Thoracic aorta (tissue), 2 donors: ENCODE measurements at regions not wholly inside any gene's neighbourhood (a gene's known extent, or its start where the extent isn't known, plus 50 kb on each side); places are given as distances from the start of the nearest gene placed in this dataset.

Experiments used
- ATAC-seq: fragments of 150-250 bp; one replicate; pipeline ENCODE4 v1.8.0; 2017; ENCODE audit warnings: low read depth; ENCODE audit not compliant: insufficient number of reproducible peaks, low FRiP score
- DNase-seq: peaks from one replicate; pipeline ENCODE4 v3.0.0-alpha.2; 2020; ENCODE audit warnings: low spot score
- H3K27ac ChIP-seq, 2 donors: fragments of 200-600 bp; sonication (generic); 1 replicate in 1 of 2; 2 replicates in 1 of 2; pipeline ENCODE4 v1.5.1; 2016; ENCODE audit warnings: mild to moderate bottlenecking in 2 of 2, moderate library complexity in 2 of 2
- H3K27me3 ChIP-seq: fragments of 200-600 bp; sonication (generic); replicated peaks from 2 replicates; pipeline ENCODE4 v1.6.0; 2016; ENCODE audit warnings: mild to moderate bottlenecking; ENCODE audit not compliant: insufficient read depth
- H3K36me3 ChIP-seq: fragments of 200-600 bp; sonication (generic); one replicate; pipeline ENCODE4 v1.5.1; 2016
- H3K4me1 ChIP-seq, 2 donors: fragments of 200-600 bp; sonication (generic); 1 replicate in 1 of 2; 2 replicates in 1 of 2; pipeline versions ENCODE4 v1.5.1 to v1.6.0; 2016; ENCODE audit warnings: low read depth in 2 of 2, mild to moderate bottlenecking in 1 of 2; ENCODE audit not compliant: control insufficient read depth in 1 of 2
- H3K4me3 ChIP-seq: fragments of 200-600 bp; sonication (generic); 2 replicates; pipeline ENCODE4 v1.5.1; 2016; ENCODE audit warnings: mild to moderate bottlenecking
- H3K9me3 ChIP-seq: fragments of 200-600 bp; sonication (generic); 2 replicates; pipeline ENCODE4 v1.5.1; 2016
- CTCF ChIP-seq: fragments of 200-600 bp; sonication (generic); IDR thresholded peaks from one replicate; pipeline ENCODE4 v1.5.1; 2019; ENCODE audit warnings: antibody characterized with exemption

- TF ChIP-seq CTCF = no peak
- H3K4me3 ChIP-seq = no peak overlapping the region
- H3K27me3 ChIP-seq = no peaks in the 10 kb centered on the region
- no peak for ATAC-seq
- no peak for DNase-seq
- no peaks in the 10 kb centered on the region for H3K36me3 ChIP-seq
- H3K9me3 ChIP-seq = peaks cover 3% of the 10 kb centered on the region
- H3K4me1 ChIP-seq = no peaks in the 10 kb centered on the region
- no peak overlapping the region for H3K27ac ChIP-seq
These were observed 96.2 kb upstream of the TSHZ3 start for GRCh38 chr19:31445406-31445805.

- TF ChIP-seq CTCF = no peak
These were observed 99.0 kb upstream of the TSHZ3 start for GRCh38 chr19:31448221-31448657.

GRCh38 chr19:31449379-31449778 is 100.1 kb upstream of the TSHZ3 start:
- ATAC-seq = no peak
- no peaks in the 10 kb centered on the region for H3K27me3 ChIP-seq
- no peak for DNase-seq
- no peak overlapping the region for H3K27ac ChIP-seq
- H3K9me3 ChIP-seq = peaks cover 3% of the 10 kb centered on the region
- no peaks in the 10 kb centered on the region for H3K4me1 ChIP-seq
- TF ChIP-seq CTCF = no peak
- H3K36me3 ChIP-seq = no peaks in the 10 kb centered on the region
- no peak overlapping the region for H3K4me3 ChIP-seq

More at GRCh38 chr19:31448221-31448657, 99.0 kb upstream of the TSHZ3 start:
- H3K27ac ChIP-seq = no peak overlapping the region
- H3K27me3 ChIP-seq = no peaks in the 10 kb centered on the region
- peaks cover 3% of the 10 kb centered on the region for H3K9me3 ChIP-seq
- H3K4me3 ChIP-seq = no peak overlapping the region
- DNase-seq = no peak
- no peaks in the 10 kb centered on the region for H3K4me1 ChIP-seq
- ATAC-seq = no peak
- no peaks in the 10 kb centered on the region for H3K36me3 ChIP-seq

GRCh38 chr19:31450696-31451095 is 101.5 kb upstream of the TSHZ3 start:
- H3K4me1 ChIP-seq = no peaks in the 10 kb centered on the region
- H3K9me3 ChIP-seq = no peaks in the 10 kb centered on the region
- TF ChIP-seq CTCF = no peak
- H3K27me3 ChIP-seq = no peaks in the 10 kb centered on the region
- no peak for ATAC-seq
- DNase-seq = no peak
- H3K4me3 ChIP-seq = no peak overlapping the region
- no peak overlapping the region for H3K27ac ChIP-seq
- H3K36me3 ChIP-seq = no peaks in the 10 kb centered on the region

GRCh38 chr19:31451686-31452330 is 102.6 kb upstream of the TSHZ3 start:
- H3K27ac ChIP-seq = no peak overlapping the region
- H3K36me3 ChIP-seq = no peaks in the 10 kb centered on the region
- no peak overlapping the region for H3K4me3 ChIP-seq
- no peaks in the 10 kb centered on the region for H3K4me1 ChIP-seq
- DNase-seq = no peak
- ATAC-seq = no peak
- H3K9me3 ChIP-seq = no peaks in the 10 kb centered on the region
- no peaks in the 10 kb centered on the region for H3K27me3 ChIP-seq
- no peak for TF ChIP-seq CTCF
